ENCODE measurements at regions not wholly inside any gene's neighbourhood (a gene's known extent, or its start where the extent isn't known, plus 50 kb on each side); places are given as distances from the start of the nearest gene placed in this dataset.

DNA sequence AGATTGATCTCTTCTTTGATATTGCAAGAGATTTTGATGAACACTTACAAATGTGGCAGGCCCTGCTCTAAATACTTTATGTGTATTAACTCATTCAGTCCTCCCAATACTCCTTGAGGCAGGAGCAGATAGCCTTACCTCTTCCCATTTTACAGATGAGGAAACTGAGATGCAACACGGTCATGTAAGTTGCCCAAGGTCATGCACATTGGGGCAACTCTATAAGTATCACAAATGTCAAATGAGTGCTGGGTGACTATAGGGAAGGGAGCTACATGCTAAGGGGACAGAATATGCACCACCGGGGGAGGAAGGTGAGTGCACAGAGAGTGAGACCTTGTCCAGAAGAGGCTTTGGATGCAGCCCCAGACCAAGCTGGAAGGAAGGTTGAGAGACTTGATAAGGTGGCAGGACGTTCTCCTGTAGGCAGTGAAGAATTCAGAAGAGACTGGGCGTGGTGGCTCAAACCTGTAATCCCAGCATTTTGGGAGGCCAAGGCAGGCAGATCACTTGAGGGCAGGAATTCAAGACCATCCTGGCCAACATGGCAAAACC is 132.3 kb upstream of the PWP1 start:
- Histone ChIP-seq H3K9me3 (ENCODE audit: control extremely low read depth in 1 of 5, control insufficient read depth in 4 of 5, insufficient read depth in 2 of 5, low read depth in 1 of 5, low read length in 4 of 5) (peaks cover 0 to 8% (median 3%) of the 10 kb centered on the region in 5 experiments), H3K4me3 (ENCODE audit: control insufficient read depth in 1 of 7, extremely low read depth in 1 of 7, insufficient read depth in 4 of 7, low read depth in 2 of 7, low read length in 6 of 7) (no peak overlapping the region), H3K27ac (ENCODE audit: insufficient read depth in 1 of 2, low read depth in 1 of 2, low read length in 2 of 2, poor library complexity in 1 of 2, severe bottlenecking in 2 of 2) (no peak overlapping the region), H3K27me3 (replicated peaks in 2 of 5; ENCODE audit: control insufficient read depth in 4 of 5, insufficient read depth in 5 of 5, low read length in 4 of 5) (no peaks in the 10 kb centered on the region), H3K4me1 (ENCODE audit: control extremely low read depth in 1 of 4, control insufficient read depth in 4 of 4, insufficient read depth in 4 of 4, low read length in 3 of 4) (no peaks in the 10 kb centered on the region), H3K36me3 (ENCODE audit: control insufficient read depth in 4 of 4, insufficient read depth in 4 of 4, low read length in 3 of 4) (peaks cover 0 to 1% (median 0%) of the 10 kb centered on the region in 4 experiments)
- WGBS (ENCODE audit: insufficient coverage) = 100% methylated on average over 3 of the region's 4 CpGs
- ChIA-PET CTCF (no interaction called here), POLR2A (no interaction called here)
- DNase-seq = no peak

DNA sequence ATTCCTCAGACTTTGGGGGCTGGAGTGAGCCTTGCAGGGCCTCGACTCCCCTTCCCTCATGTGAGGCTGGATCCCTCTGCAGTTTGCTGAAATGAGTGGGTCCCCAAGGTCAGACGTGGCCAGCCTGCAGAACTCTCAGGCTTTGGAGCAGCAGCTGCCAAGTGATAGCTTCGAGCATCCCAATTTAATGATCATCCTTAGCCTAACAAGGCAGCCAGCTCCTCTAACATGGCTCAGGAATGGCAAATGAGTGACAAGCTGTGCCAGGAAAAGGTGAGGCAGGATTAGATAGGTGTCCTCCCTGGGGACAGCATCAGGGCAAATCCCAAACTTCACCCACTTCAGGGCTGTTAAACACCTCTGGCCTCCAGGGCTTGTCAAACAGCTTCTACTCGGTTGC is 130.7 kb upstream of the PWP1 start:
- Histone ChIP-seq H3K4me1 (ENCODE audit: control extremely low read depth in 1 of 4, control insufficient read depth in 4 of 4, insufficient read depth in 4 of 4, low read length in 3 of 4) (no peaks in the 10 kb centered on the region), H3K9me3 (ENCODE audit: control extremely low read depth in 1 of 5, control insufficient read depth in 4 of 5, insufficient read depth in 2 of 5, low read depth in 1 of 5, low read length in 4 of 5) (no peaks in the 10 kb centered on the region), H3K4me3 (ENCODE audit: control insufficient read depth in 1 of 7, extremely low read depth in 1 of 7, insufficient read depth in 4 of 7, low read depth in 2 of 7, low read length in 6 of 7) (no peak overlapping the region), H3K27ac (ENCODE audit: insufficient read depth in 1 of 2, low read depth in 1 of 2, low read length in 2 of 2, poor library complexity in 1 of 2, severe bottlenecking in 2 of 2) (no peak overlapping the region), H3K36me3 (ENCODE audit: control insufficient read depth in 4 of 4, insufficient read depth in 4 of 4, low read length in 3 of 4) (no peaks in the 10 kb centered on the region), H3K27me3 (replicated peaks in 2 of 5; ENCODE audit: control insufficient read depth in 4 of 5, insufficient read depth in 5 of 5, low read length in 4 of 5) (no peaks in the 10 kb centered on the region)
- WGBS (ENCODE audit: insufficient coverage) = 100% methylated on average over 3 of the region's 4 CpGs
- CTCF ChIA-PET = no interaction called here
- DNase-seq = no peak
- POLR2A ChIA-PET = interaction anchor here (0.6 kb wide), 1 partner anchor 384 kb away, joined by 4 read pairs; no protein-coding TSS in a partner anchor

DNA sequence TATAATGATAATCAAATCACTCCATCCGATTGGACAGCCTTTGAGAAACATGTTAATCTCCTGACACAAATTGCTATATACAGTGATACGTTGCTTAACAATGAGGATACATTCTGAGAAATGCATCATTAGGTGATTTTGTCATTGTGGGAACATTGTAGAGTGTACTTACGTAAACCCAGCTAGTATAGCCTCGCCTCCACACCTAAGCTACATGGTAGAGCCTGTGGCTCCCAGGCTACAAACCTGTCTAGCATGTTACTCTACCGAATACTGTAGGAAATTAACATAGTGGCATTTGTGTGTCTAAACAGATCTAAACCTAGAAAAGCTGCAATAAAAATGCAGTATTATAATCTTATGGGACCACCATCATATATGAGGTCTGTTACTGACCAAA is 128.6 kb upstream of the PWP1 start:
- Histone ChIP-seq H3K9me3 (ENCODE audit: control extremely low read depth in 1 of 5, control insufficient read depth in 4 of 5, insufficient read depth in 2 of 5, low read depth in 1 of 5, low read length in 4 of 5) (no peaks in the 10 kb centered on the region), H3K36me3 (ENCODE audit: control insufficient read depth in 4 of 4, insufficient read depth in 4 of 4, low read length in 3 of 4) (no peaks in the 10 kb centered on the region), H3K27me3 (replicated peaks in 2 of 5; ENCODE audit: control insufficient read depth in 4 of 5, insufficient read depth in 5 of 5, low read length in 4 of 5) (no peaks in the 10 kb centered on the region), H3K4me1 (ENCODE audit: control extremely low read depth in 1 of 4, control insufficient read depth in 4 of 4, insufficient read depth in 4 of 4, low read length in 3 of 4) (no peaks in the 10 kb centered on the region), H3K27ac (ENCODE audit: insufficient read depth in 1 of 2, low read depth in 1 of 2, low read length in 2 of 2, poor library complexity in 1 of 2, severe bottlenecking in 2 of 2) (no peak overlapping the region), H3K4me3 (ENCODE audit: control insufficient read depth in 1 of 7, extremely low read depth in 1 of 7, insufficient read depth in 4 of 7, low read depth in 2 of 7, low read length in 6 of 7) (no peak overlapping the region)
- no peak for DNase-seq
- ChIA-PET CTCF (interaction anchor here (0.7 to 1.3 kb wide), 3 partner anchors 8 to 29 kb away, joined by 3 to 5 read pairs (median 3); no protein-coding TSS in a partner anchor), POLR2A (interaction anchor here (0.6 kb wide), 1 partner anchor 545 kb away, joined by 4 read pairs; no protein-coding TSS in a partner anchor)
- WGBS (ENCODE audit: insufficient coverage) = 100% methylated on average over 3 of the region's 5 CpGs

DNA sequence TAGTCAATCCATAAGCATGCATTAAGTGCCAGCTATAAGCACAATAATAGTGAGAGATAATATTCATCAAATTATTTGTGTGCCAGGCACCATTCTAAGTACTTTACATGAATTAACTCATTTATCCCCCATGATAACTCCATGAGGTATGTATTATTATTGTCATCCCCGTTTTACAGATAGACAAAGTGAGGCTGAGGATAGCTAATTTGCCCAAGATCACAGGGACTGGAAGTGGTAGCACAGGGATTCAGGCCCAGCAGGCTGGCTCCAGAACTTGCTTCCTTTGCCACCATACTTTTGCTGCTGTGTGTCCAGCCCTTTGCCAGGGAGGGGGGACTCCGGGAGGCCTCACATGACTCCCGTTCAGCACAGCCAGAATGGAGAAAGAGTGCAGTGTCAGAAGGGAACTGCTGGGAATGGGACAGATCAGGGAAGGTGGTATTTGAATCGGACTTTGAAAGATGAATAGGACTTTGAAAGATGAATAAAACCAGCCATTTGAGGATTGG is 128.0 kb upstream of the PWP1 start:
- no peak for DNase-seq
- Histone ChIP-seq H3K27ac (ENCODE audit: insufficient read depth in 1 of 2, low read depth in 1 of 2, low read length in 2 of 2, poor library complexity in 1 of 2, severe bottlenecking in 2 of 2) (no peak overlapping the region), H3K36me3 (ENCODE audit: control insufficient read depth in 4 of 4, insufficient read depth in 4 of 4, low read length in 3 of 4) (no peaks in the 10 kb centered on the region), H3K27me3 (replicated peaks in 2 of 5; ENCODE audit: control insufficient read depth in 4 of 5, insufficient read depth in 5 of 5, low read length in 4 of 5) (no peaks in the 10 kb centered on the region), H3K9me3 (ENCODE audit: control extremely low read depth in 1 of 5, control insufficient read depth in 4 of 5, insufficient read depth in 2 of 5, low read depth in 1 of 5, low read length in 4 of 5) (no peaks in the 10 kb centered on the region), H3K4me1 (ENCODE audit: control extremely low read depth in 1 of 4, control insufficient read depth in 4 of 4, insufficient read depth in 4 of 4, low read length in 3 of 4) (no peaks in the 10 kb centered on the region), H3K4me3 (ENCODE audit: control insufficient read depth in 1 of 7, extremely low read depth in 1 of 7, insufficient read depth in 4 of 7, low read depth in 2 of 7, low read length in 6 of 7) (no peak overlapping the region)
- CTCF ChIA-PET = interaction anchor here (0.7 to 1.9 kb wide), 5 partner anchors 9 to 426 kb away, joined by 3 to 5 read pairs (median 3); no protein-coding TSS in a partner anchor
- POLR2A ChIA-PET = interaction anchor here (0.6 kb wide), 1 partner anchor 546 kb away, joined by 4 read pairs; no protein-coding TSS in a partner anchor
- WGBS (ENCODE audit: insufficient coverage) = 82% methylated on average over 4 of the region's 4 CpGs

DNA sequence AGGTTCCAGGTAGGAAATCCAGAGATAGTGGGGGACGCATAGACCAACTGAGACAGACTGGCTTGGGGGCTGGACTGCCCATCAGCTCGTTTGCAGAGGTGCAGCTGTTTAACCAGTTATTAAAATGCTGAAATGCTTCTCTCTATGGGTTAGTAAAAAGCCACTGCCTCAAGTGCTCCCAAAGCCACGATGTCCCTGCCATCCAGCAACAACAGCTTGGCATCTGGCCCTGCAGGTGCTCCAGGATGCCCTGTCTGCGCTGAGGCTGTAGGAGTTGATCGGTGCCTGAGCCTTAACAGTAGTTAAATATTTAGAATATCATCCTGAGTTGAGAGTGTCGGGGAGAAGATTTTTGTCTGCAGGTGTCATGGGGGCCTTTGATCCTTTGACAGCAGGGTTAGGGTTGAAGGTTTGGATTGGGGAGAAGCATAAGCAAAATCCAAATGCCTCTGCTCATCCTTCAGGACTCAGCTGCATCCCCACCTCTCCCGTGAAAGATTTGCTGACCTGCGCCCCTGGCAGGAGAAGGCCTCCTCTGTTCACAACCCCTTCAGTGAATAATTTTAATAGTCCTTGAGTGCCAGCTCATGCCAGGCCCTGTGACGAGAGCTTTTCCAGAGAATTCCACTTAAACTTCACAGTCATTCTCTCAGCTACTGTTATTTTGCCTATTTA is 127.3 kb upstream of the PWP1 start:
- CTCF ChIA-PET = interaction anchor here (0.9 to 1.9 kb wide), 3 partner anchors 10 to 426 kb away, joined by 3 to 4 read pairs (median 3); no protein-coding TSS in a partner anchor
- no peak overlapping the region for H3K27ac ChIP-seq (ENCODE audit: insufficient read depth in 1 of 2, low read depth in 1 of 2, low read length in 2 of 2, poor library complexity in 1 of 2, severe bottlenecking in 2 of 2)
- H3K4me1 ChIP-seq (ENCODE audit: control extremely low read depth in 1 of 4, control insufficient read depth in 4 of 4, insufficient read depth in 4 of 4, low read length in 3 of 4) = no peaks in the 10 kb centered on the region
- H3K4me3 ChIP-seq (ENCODE audit: control insufficient read depth in 1 of 7, extremely low read depth in 1 of 7, insufficient read depth in 4 of 7, low read depth in 2 of 7, low read length in 6 of 7) = no peak overlapping the region
- 95% methylated on average over 5 of the region's 9 CpGs for WGBS (ENCODE audit: insufficient coverage)
- no peak for DNase-seq
- no peaks in the 10 kb centered on the region for H3K9me3 ChIP-seq (ENCODE audit: control extremely low read depth in 1 of 5, control insufficient read depth in 4 of 5, insufficient read depth in 2 of 5, low read depth in 1 of 5, low read length in 4 of 5)
- POLR2A ChIA-PET = no interaction called here
- H3K27me3 ChIP-seq (replicated peaks in 2 of 5; ENCODE audit: control insufficient read depth in 4 of 5, insufficient read depth in 5 of 5, low read length in 4 of 5) = no peaks in the 10 kb centered on the region
- no peaks in the 10 kb centered on the region for H3K36me3 ChIP-seq (ENCODE audit: control insufficient read depth in 4 of 4, insufficient read depth in 4 of 4, low read length in 3 of 4)

DNA sequence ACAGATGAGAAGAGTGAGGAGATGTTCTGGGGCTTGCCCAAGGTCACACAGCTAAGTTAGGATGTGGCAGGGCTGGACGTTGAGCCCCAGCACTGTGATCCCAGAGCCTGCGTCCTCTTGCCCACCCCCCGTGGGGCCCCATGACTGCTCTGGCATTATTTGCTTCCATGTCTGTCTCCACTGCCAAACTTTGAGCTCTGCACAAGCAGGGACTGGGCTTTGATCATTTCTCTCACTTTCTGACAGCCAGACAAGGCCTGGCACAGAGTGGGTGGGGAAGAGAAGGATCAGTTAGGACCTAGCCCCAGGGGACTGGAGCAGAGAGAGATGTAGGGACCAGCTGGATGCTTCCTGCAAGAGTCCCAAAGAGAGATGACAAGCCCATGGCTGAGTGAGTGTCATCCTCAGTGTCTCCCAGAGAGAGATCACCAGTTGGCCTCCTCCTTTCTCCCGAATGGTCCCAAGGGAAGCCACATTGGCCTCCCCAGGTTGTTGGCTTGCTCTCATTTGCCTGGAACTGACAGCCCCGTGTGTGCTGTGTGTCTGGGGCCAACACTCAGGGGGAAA is 126.7 kb upstream of the PWP1 start:
- Histone ChIP-seq H3K27me3 (replicated peaks in 2 of 5; ENCODE audit: control insufficient read depth in 4 of 5, insufficient read depth in 5 of 5, low read length in 4 of 5) (no peaks in the 10 kb centered on the region), H3K4me1 (ENCODE audit: control extremely low read depth in 1 of 4, control insufficient read depth in 4 of 4, insufficient read depth in 4 of 4, low read length in 3 of 4) (no peaks in the 10 kb centered on the region), H3K36me3 (ENCODE audit: control insufficient read depth in 4 of 4, insufficient read depth in 4 of 4, low read length in 3 of 4) (no peaks in the 10 kb centered on the region), H3K27ac (ENCODE audit: insufficient read depth in 1 of 2, low read depth in 1 of 2, low read length in 2 of 2, poor library complexity in 1 of 2, severe bottlenecking in 2 of 2) (no peak overlapping the region), H3K4me3 (ENCODE audit: control insufficient read depth in 1 of 7, extremely low read depth in 1 of 7, insufficient read depth in 4 of 7, low read depth in 2 of 7, low read length in 6 of 7) (no peak overlapping the region), H3K9me3 (ENCODE audit: control extremely low read depth in 1 of 5, control insufficient read depth in 4 of 5, insufficient read depth in 2 of 5, low read depth in 1 of 5, low read length in 4 of 5) (no peaks in the 10 kb centered on the region)
- 100% methylated on average over 4 of the region's 5 CpGs for WGBS (ENCODE audit: insufficient coverage)
- no peak for DNase-seq
- CTCF ChIA-PET = interaction anchor here (1.9 kb wide), 1 partner anchor 11 kb away, joined by 4 read pairs; no protein-coding TSS in a partner anchor
- POLR2A ChIA-PET = no interaction called here

Data from common myeloid progenitor, CD34-positive (primary cell).